H9 (cell line): ENCODE measurements at regions not wholly inside any gene's neighbourhood (a gene's known extent, or its start where the extent isn't known, plus 50 kb on each side); places are given as distances from the start of the nearest gene placed in this dataset.

Experiments used
- DNase-seq: peaks from one replicate; pipeline ENCODE4 v3.0.0-alpha.2; 2017
- H2AFZ ChIP-seq: one replicate; pipeline ENCODE4 v1.6.1; 2013; ENCODE audit warnings: mild to moderate bottlenecking, low read length, control low read depth, moderate library complexity
- H2AK5ac ChIP-seq: 2 replicates; pipeline ENCODE4 v1.6.1; 2013; ENCODE audit warnings: low read length, control low read depth, mixed read lengths; ENCODE audit not compliant: insufficient read length
- H2BK120ac ChIP-seq: one replicate; pipeline ENCODE4 v1.6.1; 2013; ENCODE audit warnings: low read depth, mild to moderate bottlenecking, low read length, control low read depth, inconsistent platforms; ENCODE audit not compliant: poor library complexity, severe bottlenecking
- H2BK12ac ChIP-seq: 2 replicates; pipeline ENCODE4 v1.6.1; 2013; ENCODE audit warnings: low read length, control low read depth, mixed read lengths, low read depth; ENCODE audit not compliant: insufficient read length
- H2BK15ac ChIP-seq: 2 replicates; pipeline ENCODE4 v1.6.1; 2013; ENCODE audit warnings: low read depth, low read length, control low read depth
- H2BK20ac ChIP-seq: one replicate; pipeline ENCODE4 v1.6.1; 2013; ENCODE audit warnings: low read depth, mild to moderate bottlenecking, low read length, control low read depth, inconsistent platforms; ENCODE audit not compliant: poor library complexity, severe bottlenecking
- H2BK5ac ChIP-seq: 2 replicates; pipeline ENCODE4 v1.6.1; 2013; ENCODE audit warnings: low read length, control low read depth, mixed read lengths; ENCODE audit not compliant: insufficient read length
- H3K14ac ChIP-seq: 2 replicates; pipeline ENCODE4 v1.6.1; 2013; ENCODE audit warnings: low read length, control low read depth; ENCODE audit not compliant: insufficient read depth
- H3K18ac ChIP-seq: 2 replicates; pipeline ENCODE4 v1.6.1; 2013; ENCODE audit warnings: low read depth, mild to moderate bottlenecking, mixed read lengths, low read length, control low read depth; ENCODE audit not compliant: insufficient read length
- H3K23ac ChIP-seq: 2 replicates; pipeline ENCODE4 v1.6.1; 2013; ENCODE audit warnings: low read length, control low read depth, mixed read lengths, low read depth; ENCODE audit not compliant: insufficient read length
- H3K23me2 ChIP-seq: 2 replicates; pipeline ENCODE4 v1.6.1; 2013; ENCODE audit warnings: low read depth, mild to moderate bottlenecking, mixed read lengths, low read length, control low read depth; ENCODE audit not compliant: insufficient read length, poor library complexity, severe bottlenecking
- H3K27ac ChIP-seq: 2 replicates; pipeline ENCODE4 v1.5.1; 2013; ENCODE audit warnings: low read length, control low read depth, mixed read lengths, low read depth; ENCODE audit not compliant: insufficient read length
- H3K27me3 ChIP-seq: 2 replicates; pipeline ENCODE4 v1.6.1; 2013; ENCODE audit warnings: low read length, control low read depth, inconsistent platforms; ENCODE audit not compliant: insufficient read depth
- H3K4ac ChIP-seq: 2 replicates; pipeline ENCODE4 v1.6.1; 2013; ENCODE audit warnings: low read depth, mild to moderate bottlenecking, control low read depth, inconsistent platforms, low read length, moderate library complexity
- H3K4me1 ChIP-seq: 2 replicates; pipeline ENCODE4 v1.6.1; 2013; ENCODE audit warnings: low read length, control low read depth, inconsistent platforms; ENCODE audit not compliant: insufficient read depth
- H3K4me2 ChIP-seq: 2 replicates; pipeline ENCODE4 v1.6.1; 2013; ENCODE audit warnings: low read length, control low read depth, mixed read lengths; ENCODE audit not compliant: insufficient read length, insufficient read depth
- H3K56ac ChIP-seq: 2 replicates; pipeline ENCODE4 v1.6.1; 2013; ENCODE audit warnings: low read depth, mild to moderate bottlenecking, mixed read lengths, low read length, control low read depth; ENCODE audit not compliant: insufficient read length
- H3K79me1 ChIP-seq: 2 replicates; pipeline ENCODE4 v1.6.1; 2013; ENCODE audit warnings: low read depth, mild to moderate bottlenecking, moderate library complexity, low read length, control low read depth, inconsistent platforms; ENCODE audit not compliant: insufficient read depth, poor library complexity, severe bottlenecking
- H3K79me2 ChIP-seq: 2 replicates; pipeline ENCODE4 v1.6.1; 2013; ENCODE audit warnings: low read length, control low read depth, inconsistent platforms; ENCODE audit not compliant: insufficient read depth
- H3K9ac ChIP-seq: 2 replicates; pipeline ENCODE4 v1.6.1; 2013; ENCODE audit warnings: low read length, control low read depth, mixed read lengths; ENCODE audit not compliant: insufficient read length; ENCODE audit errors: extremely low read depth
- H3K9me3 ChIP-seq: one replicate; pipeline ENCODE4 v1.6.1; 2013; ENCODE audit warnings: low read depth, low read length, inconsistent platforms; ENCODE audit not compliant: control insufficient read depth
- H3T11ph ChIP-seq: one replicate; pipeline ENCODE4 v1.6.1; 2013; ENCODE audit warnings: mild to moderate bottlenecking, low read length, control low read depth, inconsistent platforms
- H4K20me1 ChIP-seq: one replicate; pipeline ENCODE4 v1.6.1; 2013; ENCODE audit not compliant: control insufficient read depth, insufficient read length, insufficient read depth
- H4K5ac ChIP-seq: 2 replicates; pipeline ENCODE4 v1.6.1; 2013; ENCODE audit warnings: low read depth, mild to moderate bottlenecking, mixed read lengths, low read length, control low read depth; ENCODE audit not compliant: insufficient read length
- H4K8ac ChIP-seq: replicated peaks from 2 replicates; pipeline ENCODE4 v1.6.1; 2013; ENCODE audit warnings: low read length, control low read depth, mixed read lengths, low read depth; ENCODE audit not compliant: insufficient read length
- H4K91ac ChIP-seq: 2 replicates; pipeline ENCODE4 v1.6.1; 2013; ENCODE audit warnings: low read depth, mild to moderate bottlenecking, moderate library complexity, mixed read lengths, low read length, control low read depth; ENCODE audit not compliant: insufficient read length
- H3K27ac Mint-ChIP-seq, 3 experiments: 2 replicates in 2 of 3; 3 replicates in 1 of 3; pipeline ENCODE4 v1.8.0; 2020 to 2021; ENCODE audit warnings: mixed read lengths in 3 of 3, mild to moderate bottlenecking in 1 of 3, moderate library complexity in 1 of 3
- H3K27me3 Mint-ChIP-seq: 2 replicates; pipeline ENCODE4 v1.8.0; 2021; ENCODE audit warnings: low read depth, mild to moderate bottlenecking, moderate library complexity, mixed read lengths
- H3K36me3 Mint-ChIP-seq, 3 experiments: 2 replicates in 2 of 3; 3 replicates in 1 of 3; pipeline ENCODE4 v1.8.0; 2020 to 2021; ENCODE audit warnings: low read depth in 3 of 3, mixed read lengths in 3 of 3; ENCODE audit not compliant: insufficient read depth in 1 of 3
- H3K4me1 Mint-ChIP-seq, 2 experiments: 2 replicates each; pipeline ENCODE4 v1.8.0; 2020; ENCODE audit warnings: mixed read lengths in 2 of 2
- H3K4me3 Mint-ChIP-seq, 2 experiments: 2 replicates in 1 of 2; 3 replicates in 1 of 2; pipeline ENCODE4 v1.8.0; 2020 to 2021; ENCODE audit warnings: mild to moderate bottlenecking in 2 of 2, mixed read lengths in 2 of 2, moderate library complexity in 1 of 2
- H3K9me3 Mint-ChIP-seq, 2 experiments: 2 replicates in 1 of 2; 3 replicates in 1 of 2; pipeline ENCODE4 v1.8.0; 2020; ENCODE audit warnings: mild to moderate bottlenecking in 2 of 2, mixed read lengths in 2 of 2, moderate library complexity in 1 of 2
- CTCF ChIP-seq: fragments of 200-600 bp; sonication (generic); conservative IDR thresholded peaks from 3 replicates; pipeline ENCODE4 v1.8.0; 2021; ENCODE audit warnings: antibody characterized with exemption, mild to moderate bottlenecking
- WGBS: extraction: QIAGEN DNeasy Blood & Tissue Kit; methylation state at CpG from one replicate; pipeline ENCODE4 v1.1.7; 2013; ENCODE audit warnings: missing lambda C conversion rate, low lambda C conversion rate, mixed read lengths; ENCODE audit not compliant: insufficient read length; ENCODE audit errors: extremely low coverage; 5-methylcytosine and 5-hydroxymethylcytosine counted together

DNA sequence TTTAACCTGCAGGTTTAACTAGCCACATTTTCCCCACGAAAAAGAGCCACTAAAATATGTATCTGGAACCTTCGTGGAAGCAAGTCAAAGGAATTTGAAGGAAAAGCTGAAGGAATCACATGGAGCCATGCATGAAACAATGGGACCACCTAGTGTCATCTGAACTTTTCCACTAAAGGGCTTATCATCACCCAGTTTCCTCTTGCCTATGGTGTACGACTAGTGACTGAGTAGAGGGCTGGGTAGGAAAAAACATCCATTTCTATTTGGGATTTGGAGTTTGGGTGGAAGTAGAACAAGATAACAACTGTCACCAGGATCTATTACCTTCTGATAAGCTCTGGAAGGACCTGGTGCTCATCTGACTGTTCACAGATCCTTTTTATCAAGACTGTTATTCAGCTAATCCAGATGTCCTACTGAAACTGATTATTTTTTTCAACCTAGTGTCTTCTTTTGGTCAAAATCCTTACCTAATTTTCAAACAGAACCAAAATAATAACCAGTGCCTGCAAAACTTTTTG lies 153.2 kb upstream of the COL1A2 start:
- Histone ChIP-seq H3K27me3 (peaks cover 8% of the 10 kb centered on the region; the same call in 1 of the 2 replicates), H3K9ac (no peak overlapping the region), H3K4me2 (no peak overlapping the region), H3K4me1 (no peaks in the 10 kb centered on the region), H3K79me2 (no peaks in the 10 kb centered on the region), H2BK120ac (no peak overlapping the region), H3K79me1 (no peaks in the 10 kb centered on the region), H2BK12ac (no peak overlapping the region), H4K8ac (no peak overlapping the region), H3K9me3 (no peaks in the 10 kb centered on the region), H4K20me1 (no peaks in the 10 kb centered on the region), H2BK20ac (no peak overlapping the region), H3K23ac (no peak overlapping the region), H2AFZ (no peak overlapping the region), H4K91ac (no peak overlapping the region), H2BK15ac (no peak overlapping the region), H3K27ac (no peak overlapping the region), H2BK5ac (no peak overlapping the region), H3K56ac (no peak overlapping the region), H3K14ac (no peak overlapping the region), H2AK5ac (no peak overlapping the region), H3T11ph (no peak overlapping the region), H3K4ac (no peak overlapping the region), H3K18ac (no peak overlapping the region), H3K23me2 (no peaks in the 10 kb centered on the region), H4K5ac (no peak overlapping the region)
- peaks cover 59% of the 10 kb centered on the region for H3K27me3 Mint-ChIP-seq
- no peaks in the 10 kb centered on the region; a peak in 1 of 5 replicates for H3K9me3 Mint-ChIP-seq
- no peaks in the 10 kb centered on the region for H3K36me3 Mint-ChIP-seq
- no peak overlapping the region for H3K4me3 Mint-ChIP-seq
- TF ChIP-seq CTCF: no peak
- H3K27ac Mint-ChIP-seq: no peak overlapping the region
- peaks cover 4 to 9% of the 10 kb centered on the region in 2 experiments for H3K4me1 Mint-ChIP-seq
- no CpG with 5 or more reads among the region's 3 CpGs for WGBS
- no peak for DNase-seq
